NCI-H2171 (cell line): ENCODE measurements at regions not wholly inside any gene's neighbourhood (a gene's known extent, or its start where the extent isn't known, plus 50 kb on each side); places are given as distances from the start of the nearest gene placed in this dataset.
A peak's percentile ranks its signal among the peaks of the same experiment; 100 is the strongest.

Source experiments
- DNase-seq: peaks from one replicate; lab custom pipeline; 2025; lab: John Stamatoyannopoulos, UW

GRCh38 chr12:94062796-94063635 lies 85.4 kb upstream of the PLXNC1 start:
- DNase-seq, result no peak

GRCh38 chr12:94070520-94070919 lies 77.9 kb upstream of the PLXNC1 start:
- DNase-seq, result no peak

- no peak for DNase-seq
Measured at GRCh38 chr12:94071258-94071657, 77.1 kb upstream of the PLXNC1 start.

GRCh38 chr12:94073441-94074051 lies 74.8 kb upstream of the PLXNC1 start:
- DNase-seq, result no peak

- no peak for DNase-seq
Measured at GRCh38 chr12:94074216-94074979, 74.0 kb upstream of the PLXNC1 start.

- peak; percentile 17 for DNase-seq
Measured at GRCh38 chr12:94074980-94075629, 73.3 kb upstream of the PLXNC1 start.

- no peak for DNase-seq
Measured at GRCh38 chr12:94077209-94077608, 71.2 kb upstream of the PLXNC1 start.

GRCh38 chr12:94078138-94078723 lies 70.1 kb upstream of the PLXNC1 start:
- DNase-seq, result no peak

GRCh38 chr12:94078736-94079509 lies 69.5 kb upstream of the PLXNC1 start:
- no peak for DNase-seq

- DNase-seq, result no peak
Measured at GRCh38 chr12:94079566-94080340, 68.6 kb upstream of the PLXNC1 start.

GRCh38 chr12:94080341-94081009 lies 67.9 kb upstream of the PLXNC1 start:
- peak; percentile 76 for DNase-seq

- no peak for DNase-seq
Measured at GRCh38 chr12:94082690-94083089, 65.7 kb upstream of the PLXNC1 start.

- DNase-seq, result no peak
Measured at GRCh38 chr12:94089891-94090290, 58.5 kb upstream of the PLXNC1 start.

- DNase-seq, result no peak
Measured at GRCh38 chr12:94091624-94092023, 56.8 kb upstream of the PLXNC1 start.

- DNase-seq, result no peak
Measured at GRCh38 chr12:94092516-94093241, 55.7 kb upstream of the PLXNC1 start.

GRCh38 chr12:94094700-94095099 lies 53.7 kb upstream of the PLXNC1 start:
- no peak for DNase-seq

- no peak for DNase-seq
Measured at GRCh38 chr12:94095618-94096017, 52.8 kb upstream of the PLXNC1 start.

- DNase-seq, result no peak
Measured at GRCh38 chr12:94098466-94098865, 49.9 kb upstream of the PLXNC1 start.
